SK-N-SH treated with all-trans-retinoic acid at 6 μM for 48 hours (cell line): ENCODE measurements at regions not wholly inside any gene's neighbourhood (a gene's known extent, or its start where the extent isn't known, plus 50 kb on each side); places are given as distances from the start of the nearest gene placed in this dataset.

Source experiments
- ATAC-seq: fragments of 200-7000 bp; cut with Tn5 transposase; 3 replicates; pipeline ENCODE4 v1.9.1; 2020; ENCODE audit warnings: mild to moderate bottlenecking, moderate library complexity
- ARNTL ChIP-seq: fragments of 450-650 bp; formaldehyde crosslinking; IDR thresholded peaks from 2 replicates; pipeline ENCODE4 v1.5.0; 2020; ENCODE audit warnings: low read depth, mild to moderate bottlenecking, moderate library complexity, borderline replicate concordance
- CREB5 ChIP-seq: fragments of 250-450 bp; sonication (Bioruptor Pico); IDR thresholded peaks from 2 replicates; pipeline ENCODE4 v1.5.1; 2020; ENCODE audit warnings: low read depth, mild to moderate bottlenecking, moderate library complexity
- CSRNP3 ChIP-seq: fragments of 250-450 bp; sonication (Bioruptor Pico); IDR thresholded peaks from 2 replicates; pipeline ENCODE4 v1.5.1; 2021; ENCODE audit warnings: mild to moderate bottlenecking, moderate library complexity
- ESRRG ChIP-seq: fragments of 250-450 bp; sonication (Bioruptor Pico); IDR thresholded peaks from 2 replicates; pipeline ENCODE4 v1.6.1; 2021; ENCODE audit warnings: mild to moderate bottlenecking
- GLIS3 ChIP-seq: fragments of 250-450 bp; sonication (Bioruptor Pico); IDR thresholded peaks from 2 replicates; pipeline ENCODE4 v1.5.0; 2020; ENCODE audit warnings: mild to moderate bottlenecking, moderate library complexity
- ISL1 ChIP-seq: fragments of 250-450 bp; sonication (Bioruptor Pico); IDR thresholded peaks from 2 replicates; pipeline ENCODE4 v2.1.2; 2022; ENCODE audit warnings: mild to moderate bottlenecking, moderate library complexity
- PATZ1 ChIP-seq: fragments of 250-450 bp; sonication (Bioruptor Pico); IDR thresholded peaks from 2 replicates; pipeline ENCODE4 v1.8.0; 2020; ENCODE audit warnings: mild to moderate bottlenecking, moderate library complexity, borderline replicate concordance
- POU6F1 ChIP-seq: fragments of 250-450 bp; sonication (Bioruptor Pico); IDR thresholded peaks from 2 replicates; pipeline ENCODE4 v1.8.0; 2021; ENCODE audit warnings: low read depth, mild to moderate bottlenecking, moderate library complexity, borderline replicate concordance
- PPARA ChIP-seq: fragments of 250-450 bp; sonication (Bioruptor Pico); IDR thresholded peaks from 2 replicates; pipeline ENCODE4 v1.5.0; 2020; ENCODE audit warnings: mild to moderate bottlenecking, borderline replicate concordance
- RARB ChIP-seq: fragments of 250-450 bp; sonication (Bioruptor Pico); IDR thresholded peaks from 2 replicates; pipeline ENCODE4 v1.8.0; 2021; ENCODE audit warnings: mild to moderate bottlenecking, moderate library complexity
- SNAI2 ChIP-seq: fragments of 250-450 bp; sonication (Bioruptor Pico); IDR thresholded peaks from 2 replicates; pipeline ENCODE4 v1.5.0; 2020; ENCODE audit warnings: mild to moderate bottlenecking, moderate library complexity
- TCF4 ChIP-seq: fragments of 250-450 bp; sonication (Bioruptor Pico); IDR thresholded peaks from 2 replicates; pipeline ENCODE4 v1.8.0; 2021; ENCODE audit warnings: mild to moderate bottlenecking, moderate library complexity, borderline replicate concordance
- TOX ChIP-seq: fragments of 250-450 bp; sonication (Bioruptor Pico); IDR thresholded peaks from 2 replicates; pipeline ENCODE4 v1.8.0; 2021; ENCODE audit warnings: mild to moderate bottlenecking, moderate library complexity, borderline replicate concordance
- TSHZ2 ChIP-seq: fragments of 250-450 bp; sonication (Bioruptor Pico); IDR thresholded peaks from 2 replicates; pipeline ENCODE4 v1.5.0; 2020; ENCODE audit warnings: mild to moderate bottlenecking, moderate library complexity
- ZC3H10 ChIP-seq: fragments of 250-450 bp; sonication (Bioruptor Pico); IDR thresholded peaks from 2 replicates; pipeline ENCODE4 v1.5.1; 2021; ENCODE audit warnings: mild to moderate bottlenecking, moderate library complexity
- ZFP3 ChIP-seq: fragments of 250-450 bp; sonication (Bioruptor Pico); IDR thresholded peaks from 2 replicates; pipeline ENCODE4 v1.5.0; 2020; ENCODE audit warnings: mild to moderate bottlenecking, moderate library complexity
- ZFP30 ChIP-seq: fragments of 450-650 bp; formaldehyde crosslinking; IDR thresholded peaks from 2 replicates; pipeline ENCODE4 v1.5.0; 2022; ENCODE audit warnings: mild to moderate bottlenecking, moderate library complexity
- ZNF565 ChIP-seq: fragments of 450-650 bp; formaldehyde crosslinking; conservative IDR thresholded peaks from 2 replicates; pipeline ENCODE4 v1.5.0; 2020; ENCODE audit warnings: low read depth, mild to moderate bottlenecking, moderate library complexity
- ZNF70 ChIP-seq: fragments of 450-650 bp; formaldehyde crosslinking; IDR thresholded peaks from 2 replicates; pipeline ENCODE4 v1.5.0; 2020; ENCODE audit warnings: mild to moderate bottlenecking, moderate library complexity
- ZNF8 ChIP-seq: fragments of 450-650 bp; formaldehyde crosslinking; IDR thresholded peaks from 2 replicates; pipeline ENCODE4 v1.5.0; 2020; ENCODE audit warnings: mild to moderate bottlenecking, moderate library complexity

GRCh38 chr1:214827883-214828282 is 224.9 kb downstream of the CENPF start:
- TF ChIP-seq ZC3H10 (no peak), CSRNP3 (CRISPR knock-in tag) (no peak), TOX (CRISPR knock-in tag) (no peak), PATZ1 (CRISPR knock-in tag) (no peak)
- ATAC-seq = no peak

- TF ChIP-seq ZNF8 (CRISPR knock-in tag) = no peak
- no peak for TF ChIP-seq GLIS3
- no peak for TF ChIP-seq ARNTL (CRISPR knock-in tag)
- TF ChIP-seq ZNF70 (CRISPR knock-in tag) = no peak
- TF ChIP-seq POU6F1 (CRISPR knock-in tag) = no peak
- no peak for TF ChIP-seq PPARA (CRISPR knock-in tag)
- no peak for TF ChIP-seq RARB
- TF ChIP-seq CREB5 (CRISPR knock-in tag) = no peak
- TF ChIP-seq ZNF565 (CRISPR knock-in tag) = no peak
- TF ChIP-seq ZFP3 (CRISPR knock-in tag) = no peak
- TF ChIP-seq TCF4 (CRISPR knock-in tag) = no peak
- no peak for TF ChIP-seq SNAI2 (CRISPR knock-in tag)
- TF ChIP-seq TSHZ2 (CRISPR knock-in tag) = no peak
- no peak for TF ChIP-seq ISL1 (CRISPR knock-in tag)
- TF ChIP-seq TOX (CRISPR knock-in tag) = no peak
- no peak for TF ChIP-seq PATZ1 (CRISPR knock-in tag)
- no peak for TF ChIP-seq ESRRG (CRISPR knock-in tag)
- TF ChIP-seq, all 23 proteins: peak for 0
- no peak for ATAC-seq
These were observed 227.9 kb downstream of the CENPF start for GRCh38 chr1:214830941-214831340.

- ATAC-seq = no peak
- TF ChIP-seq TCF4 (CRISPR knock-in tag) = no peak
- TF ChIP-seq CREB5 (CRISPR knock-in tag) = no peak
- TF ChIP-seq TSHZ2 (CRISPR knock-in tag) = no peak
- no peak for TF ChIP-seq ZFP30 (CRISPR knock-in tag)
These were observed 229.0 kb downstream of the CENPF start for GRCh38 chr1:214831956-214832355.
